Vagina (tissue), 2 donors: ENCODE measurements at regions not wholly inside any gene's neighbourhood (a gene's known extent, or its start where the extent isn't known, plus 50 kb on each side); places are given as distances from the start of the nearest gene placed in this dataset.
A peak's percentile ranks its signal among the peaks of the same experiment; 100 is the strongest.
"Not testable (repeated sequence)": the region's sequence is repeated elsewhere in the genome, so short reads cannot be mapped to it uniquely, and the experiment has no call there.

Source experiments
- DNase-seq, 2 donors: peaks; one replicate each; pipeline ENCODE4 v3.0.0-alpha.2; 2017; ENCODE audit errors: extremely low spot score in 2 of 2
- H3K27ac ChIP-seq: fragments of 200-600 bp; sonication (generic); one replicate; pipeline ENCODE4 v1.5.1; 2019
- H3K27me3 ChIP-seq: fragments of 200-600 bp; sonication (generic); one replicate; pipeline ENCODE4 v1.5.1; 2019
- H3K36me3 ChIP-seq, 2 donors: fragments of 200-600 bp; sonication (generic); one replicate each; pipeline ENCODE4 v1.5.1; 2017 to 2019
- H3K4me1 ChIP-seq: fragments of 200-600 bp; sonication (generic); one replicate; pipeline ENCODE4 v1.5.1; 2019
- H3K4me3 ChIP-seq, 2 donors: fragments of 200-600 bp; sonication (generic); 1 replicate in 1 of 2; 2 replicates in 1 of 2; pipeline ENCODE4 v1.5.1; 2016 to 2019
- H3K9me3 ChIP-seq: fragments of 200-600 bp; sonication (generic); one replicate; pipeline ENCODE4 v1.5.1; 2019
- POLR2A ChIP-seq, 2 donors: fragments of 450-650 bp; IDR thresholded peaks; one replicate each; pipeline ENCODE4 v1.6.1; 2017; ENCODE audit warnings: antibody characterized with exemption in 2 of 2, mild to moderate bottlenecking in 2 of 2, moderate library complexity in 2 of 2
- POLR2AphosphoS5 ChIP-seq, 2 donors: sonication (generic); formaldehyde crosslinking; IDR thresholded peaks; one replicate each; pipeline ENCODE4 v1.9.0; 2017; ENCODE audit warnings: antibody characterized with exemption in 2 of 2, mild to moderate bottlenecking in 2 of 2, low read depth in 1 of 2; ENCODE audit not compliant: insufficient read depth in 1 of 2
- intact Hi-C: fragments of 100-400 bp; cut with DNase I; formaldehyde crosslinking; loops from one replicate; pipeline ENCODE4 v1.15.1; 2023
- TF ChIP-seq, protein P1 (sequence below), 3 experiments: fragments of 450-650 bp in 2 of 3; fragments of 200-600 bp in 1 of 3; sonication (generic) in 1 of 3; IDR thresholded peaks; one replicate each; pipeline ENCODE4 v1.5.1; 2017 to 2019; ENCODE audit warnings: antibody characterized with exemption in 3 of 3, mild to moderate bottlenecking in 2 of 3, moderate library complexity in 2 of 3

DNA sequence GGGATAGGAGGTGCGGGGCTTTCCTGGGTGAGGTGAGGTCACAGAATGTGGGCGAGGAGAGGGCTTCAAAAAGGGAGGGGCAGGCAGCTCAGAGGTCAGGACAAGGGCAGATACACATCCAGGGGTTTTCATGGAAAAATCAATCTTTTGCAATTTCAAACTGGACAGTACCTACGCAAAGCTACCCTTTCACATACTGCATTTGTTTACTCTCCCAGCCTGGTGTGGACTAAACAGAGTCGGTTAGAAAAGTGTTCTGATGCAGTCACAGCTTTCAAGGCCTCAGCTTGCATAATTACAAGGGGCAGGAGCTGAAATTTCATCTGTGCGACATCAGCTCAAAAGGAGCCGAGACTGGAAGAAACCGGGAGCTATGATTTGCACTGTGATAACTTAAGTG, 309.9 kb upstream of the SOX1 start:
- H3K9me3 ChIP-seq, H3K36me3 ChIP-seq, H3K4me3 ChIP-seq, intact Hi-C loops, H3K27ac ChIP-seq, DNase-seq, H3K27me3 ChIP-seq, H3K4me1 ChIP-seq: not testable (repeated sequence)

DNA sequence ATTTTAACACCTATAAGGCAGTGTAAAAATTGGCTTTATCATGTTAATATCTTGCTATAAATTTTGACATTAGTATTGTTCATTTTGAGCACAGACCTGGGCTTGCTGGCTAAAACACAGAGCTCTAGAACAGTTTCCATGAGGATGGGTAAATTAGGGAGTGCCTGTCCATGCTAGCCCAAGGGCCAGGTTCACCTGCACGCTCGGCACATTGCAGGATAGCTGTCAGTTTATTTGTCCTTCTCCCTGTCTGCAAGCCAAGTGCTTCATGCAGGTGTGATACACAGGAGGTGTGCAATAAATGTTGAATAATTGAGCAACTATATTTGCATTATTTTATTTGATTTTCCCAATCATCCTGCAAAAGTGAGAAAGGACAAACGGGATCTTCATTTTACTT, 309.3 kb upstream of the SOX1 start:
- DNase-seq: not testable (repeated sequence)

DNA sequence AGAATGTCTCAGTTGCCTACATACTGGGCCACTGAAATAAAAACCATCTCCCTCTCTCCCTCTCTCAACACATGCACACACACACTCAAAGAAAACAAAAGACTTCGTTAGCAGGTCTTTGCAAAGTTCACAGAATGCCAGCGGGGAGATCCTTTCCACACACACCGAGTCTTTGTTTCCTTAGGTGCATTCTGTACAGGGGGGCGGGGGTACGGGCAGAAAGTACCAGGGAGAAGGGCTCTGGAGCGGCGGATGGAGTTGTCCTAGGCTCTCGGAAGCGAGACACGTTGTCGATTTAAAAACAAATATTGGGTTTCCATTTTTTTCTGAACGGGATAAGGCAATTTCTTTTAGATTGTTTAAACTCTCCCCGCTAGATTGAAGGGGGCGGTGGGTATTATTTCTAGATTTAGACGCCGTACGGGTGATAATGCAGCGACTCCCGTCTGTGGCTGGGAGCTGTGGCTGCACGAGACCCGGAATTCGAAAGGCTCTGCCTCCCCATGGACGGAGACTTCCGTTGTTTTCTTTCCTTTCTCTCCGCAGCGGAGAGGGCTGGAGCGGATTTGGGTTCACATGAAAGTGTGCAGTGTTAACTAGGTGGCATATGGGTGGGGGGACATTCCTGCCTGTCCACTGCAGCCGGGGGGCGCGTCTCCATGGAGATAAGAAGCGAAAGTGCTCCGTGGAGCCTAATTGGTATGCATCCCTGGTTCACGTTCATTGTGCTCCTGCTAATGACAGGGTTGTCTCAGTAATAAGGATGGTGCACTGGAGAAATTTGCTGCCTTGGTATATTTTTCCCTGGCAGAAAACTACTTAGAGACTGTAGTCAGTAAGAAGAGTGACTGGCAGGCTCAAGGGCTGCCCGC, 303.7 kb upstream of the SOX1 start:
- H3K9me3 ChIP-seq, H3K4me3 ChIP-seq, H3K4me1 ChIP-seq, H3K36me3 ChIP-seq, H3K27me3 ChIP-seq, DNase-seq, intact Hi-C loops, H3K27ac ChIP-seq: not testable (repeated sequence)

More for the DNA sequence above, 309.3 kb upstream of the SOX1 start:
- H3K27me3 ChIP-seq, intact Hi-C loops, H3K9me3 ChIP-seq, H3K36me3 ChIP-seq, H3K27ac ChIP-seq, H3K4me1 ChIP-seq, H3K4me3 ChIP-seq: not testable (repeated sequence)

DNA sequence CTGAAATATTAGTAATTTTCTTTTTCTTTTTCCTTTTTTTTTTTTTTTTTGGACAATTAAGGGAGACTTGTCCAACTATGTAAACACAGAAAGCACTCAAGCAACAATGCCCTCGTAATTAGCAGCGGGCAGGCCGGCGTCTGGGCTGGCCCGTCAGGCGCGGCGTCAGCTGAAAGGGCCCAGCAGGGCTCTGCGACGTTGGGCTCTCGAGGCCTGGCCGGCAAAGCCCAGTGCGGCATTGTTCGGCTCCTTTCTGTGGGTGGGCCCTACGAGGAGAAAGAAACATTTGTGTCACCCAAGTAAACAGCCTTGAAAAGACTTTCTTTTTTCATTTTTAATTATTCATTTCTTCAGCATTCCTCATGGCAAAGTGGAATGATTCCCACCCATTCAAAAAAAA, 302.4 kb upstream of the SOX1 start:
- H3K36me3 ChIP-seq, H3K27ac ChIP-seq, DNase-seq, H3K9me3 ChIP-seq, H3K4me3 ChIP-seq, H3K4me1 ChIP-seq, H3K27me3 ChIP-seq, intact Hi-C loops: not testable (repeated sequence)

DNA sequence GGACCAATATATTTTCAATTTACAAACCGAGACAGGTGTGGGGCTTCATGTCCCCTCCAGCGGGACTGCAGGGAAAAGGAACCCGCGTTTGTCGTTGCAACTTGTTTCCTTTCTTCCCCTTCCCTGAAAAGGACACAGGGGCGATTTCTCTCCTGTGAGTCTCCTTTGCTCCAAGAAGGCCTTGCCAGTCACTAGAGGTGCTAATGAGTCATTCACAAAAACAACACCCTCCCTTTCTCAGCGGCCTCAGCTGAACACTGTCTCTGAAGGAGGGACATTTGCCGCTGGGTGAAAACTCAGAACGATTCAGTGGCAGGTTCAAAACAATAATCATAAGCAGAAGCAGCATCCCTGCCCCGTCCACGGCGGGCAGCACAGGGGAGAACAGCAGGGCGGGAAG, 302.0 kb upstream of the SOX1 start:
- H3K27ac ChIP-seq, H3K4me3 ChIP-seq, H3K9me3 ChIP-seq, DNase-seq, H3K4me1 ChIP-seq, H3K36me3 ChIP-seq, H3K27me3 ChIP-seq, intact Hi-C loops: not testable (repeated sequence)

DNA sequence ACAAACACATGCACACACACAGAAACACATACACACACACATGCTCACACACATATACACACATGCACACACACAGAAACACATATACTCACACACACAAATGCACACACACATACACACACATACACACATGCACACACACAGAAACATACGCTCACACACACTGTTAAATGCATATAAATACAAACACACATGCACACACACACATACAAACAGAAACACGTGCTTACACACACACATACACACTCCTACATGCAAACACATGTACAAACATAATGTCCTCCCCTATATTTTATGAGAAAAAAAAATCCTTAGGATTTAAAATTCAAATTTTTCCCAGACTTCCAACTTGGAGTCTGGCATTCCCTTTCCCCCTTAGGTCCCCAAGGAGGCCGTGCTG, 291.2 kb upstream of the SOX1 start:
- H3K4me3 ChIP-seq, H3K27me3 ChIP-seq, H3K36me3 ChIP-seq, H3K4me1 ChIP-seq, DNase-seq, intact Hi-C loops, H3K9me3 ChIP-seq, H3K27ac ChIP-seq: not testable (repeated sequence)

DNA sequence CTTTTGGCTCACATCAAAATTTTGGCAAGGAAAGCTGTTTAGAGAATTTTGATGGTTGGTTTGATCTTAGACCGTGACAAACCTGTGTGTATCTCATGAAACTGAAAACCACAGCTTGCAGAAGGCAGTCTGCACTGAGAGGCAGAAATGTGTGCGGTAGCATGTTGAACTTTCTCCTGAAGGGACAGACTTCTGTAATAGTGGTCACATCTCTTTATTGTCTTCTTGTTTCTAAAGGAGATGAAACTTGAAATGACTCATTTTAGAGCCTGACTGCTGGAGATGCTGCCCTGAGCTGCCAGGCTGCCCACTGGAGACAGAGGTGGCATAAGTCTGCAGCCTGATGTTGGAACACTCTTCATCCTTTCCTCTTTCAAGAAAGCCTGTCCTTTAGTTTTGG, 289.6 kb upstream of the SOX1 start:
- intact Hi-C loops, DNase-seq, H3K4me3 ChIP-seq, H3K27me3 ChIP-seq, H3K36me3 ChIP-seq, H3K27ac ChIP-seq, H3K9me3 ChIP-seq, H3K4me1 ChIP-seq: not testable (repeated sequence)

DNA sequence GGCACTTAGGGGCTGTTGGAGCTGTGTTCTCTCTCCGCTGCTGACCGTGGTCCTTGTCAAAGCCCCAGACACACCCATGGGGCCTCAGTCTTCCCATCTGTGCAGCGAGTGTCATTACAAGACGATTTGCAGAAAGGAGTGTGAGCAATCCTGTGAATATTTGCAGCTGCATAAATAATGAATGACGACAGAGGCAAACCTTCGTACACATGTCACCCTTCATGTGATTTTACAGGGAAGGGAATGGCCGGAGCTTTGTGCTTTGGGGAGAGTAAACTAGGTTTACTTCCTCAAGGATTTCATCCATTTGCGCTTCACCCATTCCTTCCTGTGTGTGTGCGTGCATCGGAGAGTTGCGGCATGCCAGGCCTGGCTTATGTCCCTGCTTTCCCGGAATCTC, 285.6 kb upstream of the SOX1 start:
- intact Hi-C loops, H3K4me3 ChIP-seq, DNase-seq, H3K27me3 ChIP-seq, H3K27ac ChIP-seq, H3K36me3 ChIP-seq, H3K9me3 ChIP-seq, H3K4me1 ChIP-seq: not testable (repeated sequence)

DNA sequence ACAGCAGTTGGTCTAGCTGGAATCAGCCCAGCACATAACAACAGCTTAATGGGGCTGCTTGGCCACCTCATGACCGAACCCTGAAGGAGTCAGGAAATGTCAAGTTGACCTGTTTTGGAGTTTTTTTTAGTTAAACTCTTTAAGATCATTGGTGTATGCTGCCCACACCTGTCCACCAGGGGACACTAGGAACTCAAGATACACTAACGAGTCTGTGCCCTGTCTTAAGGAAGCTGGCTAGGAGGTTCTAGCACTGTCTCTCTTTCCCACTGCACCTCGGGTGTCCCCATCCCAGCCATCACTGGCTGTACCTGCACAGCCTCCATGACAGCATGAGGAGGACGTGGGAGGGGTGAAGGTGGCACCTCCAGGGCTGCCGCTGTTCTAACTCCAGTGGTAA, 279.6 kb upstream of the SOX1 start:
- H3K36me3 ChIP-seq, H3K4me1 ChIP-seq, intact Hi-C loops, H3K9me3 ChIP-seq, DNase-seq, H3K27ac ChIP-seq, H3K27me3 ChIP-seq, H3K4me3 ChIP-seq: not testable (repeated sequence)

DNA sequence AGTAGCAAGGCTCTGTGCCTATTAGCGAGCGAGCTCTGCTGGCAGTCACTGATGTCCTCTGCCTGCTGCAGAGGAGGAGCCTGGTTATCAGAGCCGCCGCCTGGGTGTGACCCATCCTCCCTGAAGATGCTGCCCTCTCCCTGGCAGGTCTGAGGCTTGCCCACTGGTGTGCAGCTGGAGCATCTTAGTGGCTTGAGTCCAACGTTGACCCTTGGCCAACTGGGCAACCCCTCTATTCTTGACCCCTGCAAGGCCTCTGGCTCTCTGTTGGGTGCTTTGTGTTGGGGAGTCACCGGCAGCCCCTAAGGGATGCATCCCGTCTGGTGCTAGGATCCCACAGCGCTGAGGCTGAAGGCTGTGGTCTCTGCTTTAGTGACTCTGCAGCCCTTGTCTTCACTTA, 277.9 kb upstream of the SOX1 start:
- no peaks in the 10 kb centered on the region for H3K9me3 ChIP-seq
- H3K36me3 ChIP-seq: no peaks in the 10 kb centered on the region
- H3K4me1 ChIP-seq: no peaks in the 10 kb centered on the region
- intact Hi-C loops: no loop called here
- TF ChIP-seq POLR2AphosphoS5 (IDR thresholded peaks at IDR 0.05; ENCODE audit: insufficient read depth in 1 of 2, low read depth in 1 of 2) (no peak), POLR2A (IDR thresholded peaks at IDR 0.05) (no peak)
- TF ChIP-seq, protein P1, sequence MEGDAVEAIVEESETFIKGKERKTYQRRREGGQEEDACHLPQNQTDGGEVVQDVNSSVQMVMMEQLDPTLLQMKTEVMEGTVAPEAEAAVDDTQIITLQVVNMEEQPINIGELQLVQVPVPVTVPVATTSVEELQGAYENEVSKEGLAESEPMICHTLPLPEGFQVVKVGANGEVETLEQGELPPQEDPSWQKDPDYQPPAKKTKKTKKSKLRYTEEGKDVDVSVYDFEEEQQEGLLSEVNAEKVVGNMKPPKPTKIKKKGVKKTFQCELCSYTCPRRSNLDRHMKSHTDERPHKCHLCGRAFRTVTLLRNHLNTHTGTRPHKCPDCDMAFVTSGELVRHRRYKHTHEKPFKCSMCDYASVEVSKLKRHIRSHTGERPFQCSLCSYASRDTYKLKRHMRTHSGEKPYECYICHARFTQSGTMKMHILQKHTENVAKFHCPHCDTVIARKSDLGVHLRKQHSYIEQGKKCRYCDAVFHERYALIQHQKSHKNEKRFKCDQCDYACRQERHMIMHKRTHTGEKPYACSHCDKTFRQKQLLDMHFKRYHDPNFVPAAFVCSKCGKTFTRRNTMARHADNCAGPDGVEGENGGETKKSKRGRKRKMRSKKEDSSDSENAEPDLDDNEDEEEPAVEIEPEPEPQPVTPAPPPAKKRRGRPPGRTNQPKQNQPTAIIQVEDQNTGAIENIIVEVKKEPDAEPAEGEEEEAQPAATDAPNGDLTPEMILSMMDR (IDR thresholded peaks at IDR 0.05): no peak
- H3K27me3 ChIP-seq: no peaks in the 10 kb centered on the region
- DNase-seq: peak in 1 of 2 donors; percentile 58
- no peak overlapping the region for H3K4me3 ChIP-seq
- H3K27ac ChIP-seq: no peak overlapping the region
